HL-60 (cell line): ENCODE measurements at regions not wholly inside any gene's neighbourhood (a gene's known extent, or its start where the extent isn't known, plus 50 kb on each side); places are given as distances from the start of the nearest gene placed in this dataset.

Source experiments
- DNase-seq, 2 experiments: peaks; one replicate each; pipeline ENCODE4 v3.0.0-alpha.2; 2010 to 2020; ENCODE audit warnings: low read depth in 1 of 2, low spot score in 1 of 2
- H3K27ac ChIP-seq: fragments of 250-450 bp; sonication (Bioruptor Pico); replicated peaks from 2 replicates; pipeline ENCODE4 v1.5.1; 2020; ENCODE audit warnings: mild to moderate bottlenecking, moderate library complexity
- H3K27me3 ChIP-seq: fragments of 250-450 bp; sonication (Bioruptor Pico); 2 replicates; pipeline ENCODE4 v1.5.1; 2021; ENCODE audit warnings: mild to moderate bottlenecking, moderate library complexity; ENCODE audit not compliant: insufficient read depth, poor library complexity, severe bottlenecking
- H3K4me3 ChIP-seq: replicated peaks from 2 replicates; pipeline ENCODE4 v1.5.1; 2011; ENCODE audit warnings: mild to moderate bottlenecking, control low read depth, low read length; ENCODE audit not compliant: insufficient read depth
- GABPA ChIP-seq: IDR thresholded peaks from 2 replicates; pipeline ENCODE4 v1.6.1; 2012; ENCODE audit warnings: low read depth
- POLR2AphosphoS5 ChIP-seq: IDR thresholded peaks from 2 replicates; pipeline ENCODE4 v1.6.1; 2012; ENCODE audit warnings: low read depth
- SPI1 ChIP-seq: IDR thresholded peaks from 2 replicates; pipeline ENCODE4 v1.6.1; 2012; ENCODE audit warnings: low read depth, mild to moderate bottlenecking, borderline replicate concordance
- TF ChIP-seq, protein P1 (sequence below): IDR thresholded peaks from 2 replicates; pipeline ENCODE4 v1.6.1; 2012; ENCODE audit warnings: low read depth; ENCODE audit not compliant: insufficient replicate concordance
- TF ChIP-seq, protein P2 (sequence below): IDR thresholded peaks from one replicate; pipeline ENCODE4 v1.5.1; 2011; ENCODE audit warnings: low read length, control low read depth, inconsistent platforms; ENCODE audit not compliant: insufficient read depth

DNA sequence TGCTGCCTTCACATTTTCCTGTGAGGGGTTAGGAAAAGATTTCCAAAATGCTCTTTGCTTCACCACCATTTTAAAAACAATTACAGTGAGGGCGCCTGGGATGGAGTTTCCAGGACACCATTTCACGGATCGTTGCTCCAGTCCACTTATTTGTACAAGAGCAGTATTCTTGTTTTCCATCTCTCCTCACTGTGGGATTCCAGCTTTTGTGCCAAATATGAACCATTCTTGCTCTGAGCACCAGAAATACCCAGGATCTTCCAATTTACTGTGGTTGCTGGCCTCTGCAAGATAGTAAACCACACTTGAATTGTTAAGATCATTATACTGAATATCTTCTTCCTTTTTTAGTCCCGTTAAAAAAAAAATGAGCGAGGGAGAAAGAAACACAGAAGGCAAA, 899.5 kb downstream of the TLE1 start:
- no peak overlapping the region for H3K27ac ChIP-seq
- DNase-seq, result no peak
- no peak overlapping the region for H3K4me3 ChIP-seq
- TF ChIP-seq GABPA (no peak), SPI1 (no peak), POLR2AphosphoS5 (no peak)
- TF ChIP-seq, protein P1, sequence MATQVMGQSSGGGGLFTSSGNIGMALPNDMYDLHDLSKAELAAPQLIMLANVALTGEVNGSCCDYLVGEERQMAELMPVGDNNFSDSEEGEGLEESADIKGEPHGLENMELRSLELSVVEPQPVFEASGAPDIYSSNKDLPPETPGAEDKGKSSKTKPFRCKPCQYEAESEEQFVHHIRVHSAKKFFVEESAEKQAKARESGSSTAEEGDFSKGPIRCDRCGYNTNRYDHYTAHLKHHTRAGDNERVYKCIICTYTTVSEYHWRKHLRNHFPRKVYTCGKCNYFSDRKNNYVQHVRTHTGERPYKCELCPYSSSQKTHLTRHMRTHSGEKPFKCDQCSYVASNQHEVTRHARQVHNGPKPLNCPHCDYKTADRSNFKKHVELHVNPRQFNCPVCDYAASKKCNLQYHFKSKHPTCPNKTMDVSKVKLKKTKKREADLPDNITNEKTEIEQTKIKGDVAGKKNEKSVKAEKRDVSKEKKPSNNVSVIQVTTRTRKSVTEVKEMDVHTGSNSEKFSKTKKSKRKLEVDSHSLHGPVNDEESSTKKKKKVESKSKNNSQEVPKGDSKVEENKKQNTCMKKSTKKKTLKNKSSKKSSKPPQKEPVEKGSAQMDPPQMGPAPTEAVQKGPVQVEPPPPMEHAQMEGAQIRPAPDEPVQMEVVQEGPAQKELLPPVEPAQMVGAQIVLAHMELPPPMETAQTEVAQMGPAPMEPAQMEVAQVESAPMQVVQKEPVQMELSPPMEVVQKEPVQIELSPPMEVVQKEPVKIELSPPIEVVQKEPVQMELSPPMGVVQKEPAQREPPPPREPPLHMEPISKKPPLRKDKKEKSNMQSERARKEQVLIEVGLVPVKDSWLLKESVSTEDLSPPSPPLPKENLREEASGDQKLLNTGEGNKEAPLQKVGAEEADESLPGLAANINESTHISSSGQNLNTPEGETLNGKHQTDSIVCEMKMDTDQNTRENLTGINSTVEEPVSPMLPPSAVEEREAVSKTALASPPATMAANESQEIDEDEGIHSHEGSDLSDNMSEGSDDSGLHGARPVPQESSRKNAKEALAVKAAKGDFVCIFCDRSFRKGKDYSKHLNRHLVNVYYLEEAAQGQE, result no peak
- TF ChIP-seq, protein P2, sequence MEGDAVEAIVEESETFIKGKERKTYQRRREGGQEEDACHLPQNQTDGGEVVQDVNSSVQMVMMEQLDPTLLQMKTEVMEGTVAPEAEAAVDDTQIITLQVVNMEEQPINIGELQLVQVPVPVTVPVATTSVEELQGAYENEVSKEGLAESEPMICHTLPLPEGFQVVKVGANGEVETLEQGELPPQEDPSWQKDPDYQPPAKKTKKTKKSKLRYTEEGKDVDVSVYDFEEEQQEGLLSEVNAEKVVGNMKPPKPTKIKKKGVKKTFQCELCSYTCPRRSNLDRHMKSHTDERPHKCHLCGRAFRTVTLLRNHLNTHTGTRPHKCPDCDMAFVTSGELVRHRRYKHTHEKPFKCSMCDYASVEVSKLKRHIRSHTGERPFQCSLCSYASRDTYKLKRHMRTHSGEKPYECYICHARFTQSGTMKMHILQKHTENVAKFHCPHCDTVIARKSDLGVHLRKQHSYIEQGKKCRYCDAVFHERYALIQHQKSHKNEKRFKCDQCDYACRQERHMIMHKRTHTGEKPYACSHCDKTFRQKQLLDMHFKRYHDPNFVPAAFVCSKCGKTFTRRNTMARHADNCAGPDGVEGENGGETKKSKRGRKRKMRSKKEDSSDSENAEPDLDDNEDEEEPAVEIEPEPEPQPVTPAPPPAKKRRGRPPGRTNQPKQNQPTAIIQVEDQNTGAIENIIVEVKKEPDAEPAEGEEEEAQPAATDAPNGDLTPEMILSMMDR, result no peak
- no peaks in the 10 kb centered on the region for H3K27me3 ChIP-seq

DNA sequence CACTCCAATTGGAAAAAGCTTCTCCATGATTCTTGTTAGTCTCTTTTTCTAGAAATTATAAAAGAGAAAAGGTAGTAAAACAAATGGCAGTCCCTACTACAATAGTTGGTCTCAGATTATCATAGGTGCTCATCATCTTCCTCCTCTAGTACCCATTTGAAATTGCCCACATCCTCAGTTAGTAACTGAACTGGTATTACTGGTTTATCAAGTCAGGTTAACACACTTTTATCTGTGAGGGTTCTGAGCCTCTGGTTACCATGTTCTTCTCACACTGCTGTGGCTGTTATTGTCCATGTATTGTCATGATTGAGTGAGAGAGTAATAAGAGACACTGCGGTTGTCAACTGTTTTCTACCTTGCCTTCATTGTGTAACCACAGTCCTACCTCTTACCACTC, 901.7 kb downstream of the TLE1 start:
- H3K27ac ChIP-seq, result no peak overlapping the region
- H3K4me3 ChIP-seq, result no peak overlapping the region
- TF ChIP-seq, protein P1, result no peak
- TF ChIP-seq, protein P2, result no peak
- H3K27me3 ChIP-seq, result no peaks in the 10 kb centered on the region
- no peak for DNase-seq

DNA sequence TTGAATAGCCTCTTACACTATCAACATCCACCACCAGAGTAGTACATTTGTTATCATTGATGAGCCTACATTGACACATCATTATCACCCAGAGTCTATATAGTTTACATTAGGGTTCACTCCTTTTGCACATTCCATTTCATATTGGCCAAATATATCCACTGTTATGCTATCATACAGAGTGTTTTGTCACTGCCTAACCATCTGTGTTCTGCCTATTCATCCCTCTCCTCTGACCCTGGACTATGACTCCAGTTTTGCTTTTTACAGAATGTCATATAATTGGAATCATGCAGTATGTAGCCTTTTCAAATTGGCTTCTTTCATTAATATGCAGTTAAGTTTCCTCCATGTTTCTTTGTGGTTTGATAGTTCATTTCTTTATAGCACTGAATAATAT, 904.7 kb downstream of the TLE1 start:
- no peak for DNase-seq
- TF ChIP-seq GABPA, result no peak
- TF ChIP-seq, protein P1, result no peak
- TF ChIP-seq, protein P2, result no peak
- TF ChIP-seq POLR2AphosphoS5, result no peak
- no peak for TF ChIP-seq SPI1
- no peak overlapping the region for H3K4me3 ChIP-seq
- no peaks in the 10 kb centered on the region for H3K27me3 ChIP-seq
- H3K27ac ChIP-seq, result no peak overlapping the region
